Omental fat pad (tissue), 3 donors: ENCODE measurements at regions not wholly inside any gene's neighbourhood (a gene's known extent, or its start where the extent isn't known, plus 50 kb on each side); places are given as distances from the start of the nearest gene placed in this dataset.

Source experiments
- ATAC-seq: fragments of 150-250 bp; one replicate; pipeline ENCODE4 v1.9.1; 2016; ENCODE audit warnings: mild to moderate bottlenecking, moderate library complexity; ENCODE audit not compliant: low FRiP score
- DNase-seq: peaks from one replicate; pipeline ENCODE4 v3.0.0-alpha.2; 2019; ENCODE audit warnings: low spot score
- CTCF ChIP-seq, 3 donors: fragments of 450-650 bp; IDR thresholded peaks; one replicate each; pipeline ENCODE4 v1.5.1; 2016 to 2017; ENCODE audit warnings: antibody characterized with exemption in 3 of 3, mild to moderate bottlenecking in 3 of 3, moderate library complexity in 2 of 3

- no peak for DNase-seq
- no peak for TF ChIP-seq CTCF (IDR thresholded peaks at IDR 0.05)
- no peak for ATAC-seq
These were observed 394.9 kb upstream of the B3GALT2 start for GRCh38 chr1:193581341-193581740.

DNA sequence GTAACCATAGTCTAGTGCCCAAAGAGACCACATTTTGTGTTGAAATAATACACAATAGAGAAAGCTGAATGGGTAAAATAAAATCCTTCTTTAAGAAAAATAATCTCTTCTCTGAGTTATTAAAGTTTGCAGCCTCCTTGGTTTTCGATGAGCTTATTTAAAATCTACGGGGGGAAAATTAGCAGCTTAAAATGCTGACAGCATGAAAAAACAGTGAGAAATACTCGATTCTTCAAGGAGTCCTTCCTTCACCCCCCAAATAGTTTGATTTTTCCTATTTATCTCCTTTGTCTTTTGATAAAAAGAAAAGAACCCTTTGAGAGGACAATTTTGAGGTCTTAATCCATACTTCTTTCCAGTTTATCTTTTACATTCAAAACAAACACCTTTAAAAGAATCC, 394.0 kb upstream of the B3GALT2 start:
- DNase-seq (no peak), ATAC-seq (no peak)
- no peak for TF ChIP-seq CTCF (IDR thresholded peaks at IDR 0.05)

GRCh38 chr1:193579323-193579722, 392.9 kb upstream of the B3GALT2 start:
- no peak for ATAC-seq
- no peak for TF ChIP-seq CTCF (IDR thresholded peaks at IDR 0.05)

DNA sequence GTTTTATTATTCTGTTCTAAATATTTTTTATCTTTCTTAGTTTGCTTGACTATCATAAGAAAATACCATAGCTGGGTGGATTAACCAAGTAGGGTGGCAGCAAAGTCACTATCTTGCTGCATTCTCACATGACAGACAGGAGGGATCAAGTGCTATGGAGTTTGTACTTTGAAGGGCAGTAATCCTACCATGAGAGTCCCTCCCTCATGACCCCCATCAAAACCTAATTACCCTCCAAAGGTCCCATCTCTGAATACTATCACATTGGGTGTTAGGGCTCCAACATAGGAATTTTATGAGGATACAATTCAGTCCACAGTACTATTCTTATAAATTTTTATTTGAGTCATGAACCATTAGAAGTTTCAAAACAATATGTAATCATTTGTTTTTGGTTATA, 388.5 kb upstream of the B3GALT2 start:
- no peak for ATAC-seq
- no peak for DNase-seq
- no peak for TF ChIP-seq CTCF (IDR thresholded peaks at IDR 0.05)

More at GRCh38 chr1:193579323-193579722, 392.9 kb upstream of the B3GALT2 start:
- no peak for DNase-seq

DNA sequence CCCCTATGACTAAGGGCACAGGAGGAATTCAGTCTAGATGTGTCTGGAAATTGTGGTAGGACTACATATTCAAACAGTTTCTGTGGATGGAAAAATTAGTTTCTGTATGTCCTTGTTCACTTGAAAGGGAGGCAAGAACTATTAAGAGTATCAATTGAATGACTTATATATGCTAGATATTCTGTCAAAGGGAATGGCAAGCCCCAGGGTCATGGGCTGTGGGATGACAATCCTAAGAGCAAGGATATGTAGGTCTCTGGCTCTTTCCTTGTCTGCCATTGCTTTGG, 383.5 kb upstream of the B3GALT2 start:
- DNase-seq (no peak), ATAC-seq (no peak)
- TF ChIP-seq CTCF (IDR thresholded peaks at IDR 0.05): no peak

GRCh38 chr1:193569096-193569982, 382.9 kb upstream of the B3GALT2 start:
- TF ChIP-seq CTCF (IDR thresholded peaks at IDR 0.05): no peak
- DNase-seq: no peak
- no peak for ATAC-seq

DNA sequence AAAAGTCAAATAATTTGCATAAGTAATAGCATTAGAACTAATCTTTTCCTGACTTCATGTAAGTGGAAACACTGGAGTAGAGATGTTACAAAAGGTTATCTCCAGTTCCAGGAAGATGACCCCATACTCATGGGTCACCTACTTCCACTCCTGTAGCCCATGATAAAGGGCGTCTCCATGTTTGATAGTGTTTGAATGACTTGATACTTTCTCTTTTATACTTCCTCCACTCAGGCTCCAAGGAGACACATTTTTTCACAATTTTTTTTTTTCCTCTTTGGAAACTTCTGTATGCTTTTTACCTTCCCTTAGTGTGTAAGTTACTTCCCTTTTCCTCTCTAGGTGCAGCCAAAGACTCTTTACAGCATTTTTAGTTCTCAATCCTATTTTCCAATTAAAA, 382.1 kb upstream of the B3GALT2 start:
- TF ChIP-seq CTCF (IDR thresholded peaks at IDR 0.05): no peak
- ATAC-seq (no peak), DNase-seq (no peak)
